GM23248 (cell line): ENCODE measurements at regions not wholly inside any gene's neighbourhood (a gene's known extent, or its start where the extent isn't known, plus 50 kb on each side); places are given as distances from the start of the nearest gene placed in this dataset.

ENCODE experiments used
- DNase-seq: peaks from one replicate; pipeline ENCODE4 v3.0.0-alpha.2; 2015
- H2AFZ ChIP-seq: fragments of 200-600 bp; sonication (generic); 2 replicates; pipeline ENCODE4 v1.6.1; 2016; ENCODE audit warnings: antibody characterized with exemption
- H3F3A ChIP-seq: fragments of 200-600 bp; sonication (generic); 2 replicates; pipeline ENCODE4 v1.6.1; 2016; ENCODE audit warnings: mild to moderate bottlenecking, antibody characterized with exemption, mixed run types; ENCODE audit not compliant: insufficient read depth
- H3K27ac ChIP-seq: fragments of 200-600 bp; sonication (generic); 2 replicates; pipeline ENCODE4 v1.5.1; 2016; ENCODE audit warnings: mild to moderate bottlenecking
- H3K27me3 ChIP-seq: fragments of 200-600 bp; sonication (generic); replicated peaks from 2 replicates; pipeline ENCODE4 v1.6.1; 2016; ENCODE audit warnings: mild to moderate bottlenecking; ENCODE audit not compliant: insufficient read depth
- H3K36me3 ChIP-seq: fragments of 200-600 bp; sonication (generic); 2 replicates; pipeline ENCODE4 v1.6.1; 2016; ENCODE audit warnings: low read depth, mild to moderate bottlenecking
- H3K4me1 ChIP-seq: fragments of 200-600 bp; sonication (generic); 2 replicates; pipeline ENCODE4 v1.6.1; 2016; ENCODE audit warnings: mild to moderate bottlenecking; ENCODE audit not compliant: insufficient read depth
- H3K4me2 ChIP-seq: fragments of 200-600 bp; sonication (generic); one replicate; pipeline ENCODE4 v1.6.1; 2016; ENCODE audit warnings: mild to moderate bottlenecking; ENCODE audit not compliant: unreplicated experiment
- H3K4me3 ChIP-seq: fragments of 200-600 bp; sonication (generic); 2 replicates; pipeline ENCODE4 v1.5.1; 2016; ENCODE audit warnings: mild to moderate bottlenecking
- H3K79me2 ChIP-seq: fragments of 200-600 bp; sonication (generic); 2 replicates; pipeline ENCODE4 v1.6.1; 2016; ENCODE audit warnings: mild to moderate bottlenecking; ENCODE audit not compliant: insufficient read depth
- H3K9ac ChIP-seq: fragments of 200-600 bp; sonication (generic); 2 replicates; pipeline ENCODE4 v1.6.1; 2016; ENCODE audit warnings: mild to moderate bottlenecking
- H3K9me2 ChIP-seq: fragments of 200-600 bp; sonication (generic); 2 replicates; pipeline ENCODE4 v1.6.1; 2016; ENCODE audit warnings: mixed run types, mild to moderate bottlenecking, moderate library complexity; ENCODE audit not compliant: insufficient read depth
- H3K9me3 ChIP-seq: fragments of 200-600 bp; sonication (generic); one replicate; pipeline ENCODE4 v1.6.1; 2017; ENCODE audit warnings: low read depth
- H4K20me1 ChIP-seq: fragments of 200-600 bp; sonication (generic); 2 replicates; pipeline ENCODE4 v1.6.0; 2016; ENCODE audit not compliant: insufficient read depth
- EZH2 ChIP-seq: fragments of 200-600 bp; sonication (generic); IDR thresholded peaks from 2 replicates; pipeline ENCODE4 v1.6.1; 2018; ENCODE audit warnings: antibody characterized with exemption, mild to moderate bottlenecking; ENCODE audit not compliant: insufficient read depth, poor library complexity, severe bottlenecking
- EZH2phosphoT487 ChIP-seq: fragments of 200-600 bp; sonication (generic); IDR thresholded peaks from 2 replicates; pipeline ENCODE4 v1.6.1; 2018; ENCODE audit warnings: antibody characterized with exemption, moderate library complexity, mild to moderate bottlenecking, low read depth; ENCODE audit not compliant: insufficient read depth
- WGBS, 2 experiments: methylation state at CpG; one replicate each; pipeline ENCODE4 v1.1.6; 2015 to 2017; ENCODE audit warnings: low lambda C conversion rate in 2 of 2, low coverage in 1 of 2; ENCODE audit errors: missing lambda C conversion rate in 2 of 2; 5-methylcytosine and 5-hydroxymethylcytosine counted together
- in situ Hi-C: fragments of 300-500 bp; cut with MboI; formaldehyde crosslinking; loops from 2 replicates; pipeline ENCODE4 v1.15.0; 2020

GRCh38 chr10:44262551-44263251 is 122.2 kb downstream of the CXCL12 start:
- Histone ChIP-seq H3K36me3 (no peaks in the 10 kb centered on the region), H3K4me3 (no peak overlapping the region), H3K27me3 (no peaks in the 10 kb centered on the region), H3K4me1 (peaks cover 35% of the 10 kb centered on the region), H3F3A (peaks cover 24% of the 10 kb centered on the region), H2AFZ (no peak overlapping the region), H4K20me1 (no peaks in the 10 kb centered on the region), H3K9ac (peak overlapping the region; percentile 52; the same call in 1 of the 2 replicates), H3K9me3 (no peaks in the 10 kb centered on the region), H3K9me2 (no peaks in the 10 kb centered on the region), H3K27ac (peak overlapping the region; percentile 88), H3K79me2 (no peaks in the 10 kb centered on the region), H3K4me2 (peak overlapping the region; percentile 61)
- WGBS, 2 experiments = 61% methylated on average over 6 of the region's 6 CpGs
- peak; percentile 18 for DNase-seq
- TF ChIP-seq EZH2phosphoT487 (no peak), EZH2 (no peak)
- in situ Hi-C loops = no loop called here

DNA sequence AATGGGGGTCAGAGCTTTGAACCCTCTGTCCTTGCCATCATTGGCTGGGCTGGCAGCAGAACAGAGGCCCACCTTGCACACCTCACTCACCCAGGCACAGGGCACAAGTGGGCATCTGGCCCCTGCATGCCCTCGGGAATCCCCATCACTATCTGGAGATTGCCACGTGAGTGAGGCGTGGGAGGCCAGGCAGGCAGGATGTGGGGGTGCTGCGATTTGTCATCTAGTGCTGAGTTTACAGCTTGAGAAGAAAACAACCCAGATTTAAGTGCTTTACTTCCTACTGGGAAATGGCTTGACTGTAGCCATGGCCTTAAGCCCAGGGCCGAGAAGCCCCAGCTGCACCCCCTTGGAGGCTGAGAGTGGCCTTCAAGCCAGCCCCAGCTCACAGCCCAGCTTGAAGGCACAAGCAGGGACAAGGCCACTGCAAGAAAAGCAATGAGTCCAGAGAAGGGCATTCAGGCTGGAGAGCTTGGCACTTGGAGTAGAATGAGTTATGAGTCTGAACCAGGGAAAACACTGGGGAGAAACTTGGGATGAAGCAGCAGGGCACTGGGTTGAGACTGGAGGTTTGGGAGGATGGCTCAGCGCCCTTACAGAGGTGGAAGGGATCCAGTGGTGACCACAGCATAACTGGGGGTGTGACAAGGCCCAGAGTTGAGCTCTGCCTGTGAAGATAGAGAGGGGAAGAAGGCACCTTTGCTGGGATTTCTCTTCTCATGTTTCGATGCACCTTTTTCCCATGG is 123.0 kb downstream of the CXCL12 start:
- no peaks in the 10 kb centered on the region for H3K36me3 ChIP-seq
- H3K9me3 ChIP-seq = no peaks in the 10 kb centered on the region
- peak overlapping the region; percentile 61 for H3K4me2 ChIP-seq
- H3K79me2 ChIP-seq = no peaks in the 10 kb centered on the region
- H2AFZ ChIP-seq = peak overlapping the region; percentile 44; the same call in 1 of the 2 replicates
- no peak overlapping the region for H3K4me3 ChIP-seq
- H3K9me2 ChIP-seq = no peaks in the 10 kb centered on the region
- peak overlapping the region; percentile 52 for H3K9ac ChIP-seq
- DNase-seq = peak; percentile 88
- in situ Hi-C loops = no loop called here
- peak overlapping the region; percentile 88 for H3K27ac ChIP-seq
- no peaks in the 10 kb centered on the region for H4K20me1 ChIP-seq
- peaks cover 35% of the 10 kb centered on the region for H3K4me1 ChIP-seq
- peaks cover 24% of the 10 kb centered on the region for H3F3A ChIP-seq
- TF ChIP-seq EZH2phosphoT487 (no peak), EZH2 (no peak)
- H3K27me3 ChIP-seq = no peaks in the 10 kb centered on the region
- WGBS, 2 experiments = 17% methylated on average over 7 of the region's 7 CpGs

- Histone ChIP-seq H3K9ac (peak overlapping the region; percentile 52), H3K4me2 (peak overlapping the region; percentile 61), H3K4me1 (peaks cover 35% of the 10 kb centered on the region), H3K79me2 (no peaks in the 10 kb centered on the region), H3K4me3 (no peak overlapping the region), H3K9me3 (no peaks in the 10 kb centered on the region), H3F3A (peaks cover 24% of the 10 kb centered on the region), H3K27ac (peak overlapping the region; percentile 88), H3K27me3 (no peaks in the 10 kb centered on the region), H2AFZ (no peak overlapping the region), H3K36me3 (no peaks in the 10 kb centered on the region), H4K20me1 (no peaks in the 10 kb centered on the region), H3K9me2 (no peaks in the 10 kb centered on the region)
- WGBS, 2 experiments = 15 to 17% methylated on average over 16 of the region's 16 CpGs
- in situ Hi-C loops = no loop called here
- TF ChIP-seq EZH2phosphoT487 = no peak
- no peak for TF ChIP-seq EZH2
- peak; percentile 84 for DNase-seq
Measured at GRCh38 chr10:44261296-44261695, 123.6 kb downstream of the CXCL12 start.

DNA sequence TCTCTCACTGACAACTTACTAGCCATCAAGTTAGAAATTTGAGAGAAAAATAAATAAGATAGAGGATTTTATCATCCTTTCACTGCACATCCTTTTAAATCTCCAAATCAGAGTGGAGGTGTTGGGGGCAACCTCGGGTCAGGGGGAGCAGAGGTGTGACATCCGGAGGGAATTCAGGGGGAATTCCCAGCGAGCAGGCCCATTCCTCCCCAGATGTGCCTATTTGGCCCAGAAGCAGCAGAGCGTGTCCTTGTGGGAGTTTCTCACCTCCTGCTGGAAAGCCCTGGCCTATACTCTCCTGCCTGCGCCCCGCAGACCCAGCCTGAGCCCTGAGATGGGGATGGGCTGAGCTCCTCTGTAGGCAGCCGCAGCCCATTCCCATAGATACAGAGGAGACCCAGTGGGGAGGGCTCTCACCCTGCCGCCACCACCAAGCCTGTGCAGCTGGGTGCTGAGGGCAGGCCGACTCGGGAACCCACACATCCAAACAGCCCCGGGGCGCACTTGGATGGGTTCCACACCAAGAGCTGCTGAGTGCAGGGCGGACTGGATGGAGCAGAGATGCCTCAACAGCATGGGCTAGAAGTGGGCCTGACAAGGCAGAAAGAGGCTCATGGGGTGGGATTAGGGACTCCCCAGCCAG is 124.5 kb downstream of the CXCL12 start:
- no peak for TF ChIP-seq EZH2
- no peak for TF ChIP-seq EZH2phosphoT487
- H3K4me1 ChIP-seq = peaks cover 35% of the 10 kb centered on the region
- 93 to 96% methylated on average over 13 of the region's 13 CpGs for WGBS, 2 experiments
- H3K9ac ChIP-seq = no peak overlapping the region
- H4K20me1 ChIP-seq = no peaks in the 10 kb centered on the region
- no peaks in the 10 kb centered on the region for H3K9me2 ChIP-seq
- in situ Hi-C loops = no loop called here
- peaks cover 24% of the 10 kb centered on the region for H3F3A ChIP-seq
- no peak overlapping the region for H3K27ac ChIP-seq
- no peaks in the 10 kb centered on the region for H3K79me2 ChIP-seq
- H2AFZ ChIP-seq = no peak overlapping the region
- H3K9me3 ChIP-seq = no peaks in the 10 kb centered on the region
- H3K4me3 ChIP-seq = no peak overlapping the region
- no peak overlapping the region for H3K4me2 ChIP-seq
- no peaks in the 10 kb centered on the region for H3K36me3 ChIP-seq
- no peak for DNase-seq
- H3K27me3 ChIP-seq = no peaks in the 10 kb centered on the region
